H1 (cell line): ENCODE measurements at regions not wholly inside any gene's neighbourhood (a gene's known extent, or its start where the extent isn't known, plus 50 kb on each side); places are given as distances from the start of the nearest gene placed in this dataset.
"Not testable (repeated sequence)": the region's sequence is repeated elsewhere in the genome, so short reads cannot be mapped to it uniquely, and the experiment has no call there.

Experiments used
- ATF3 ChIP-seq: IDR thresholded peaks from 2 replicates; pipeline ENCODE4 v1.6.1; 2011; ENCODE audit warnings: low read depth, mild to moderate bottlenecking, low read length; ENCODE audit not compliant: insufficient read depth
- CEBPB ChIP-seq: IDR thresholded peaks from 2 replicates; pipeline ENCODE4 v1.6.1; 2012; ENCODE audit warnings: low read depth, low read length
- CTCF ChIP-seq, 3 experiments: IDR thresholded peaks; 1 replicate in 2 of 3; 2 replicates in 1 of 3; pipeline versions ENCODE4 v1.5.1 to v1.6.1; 2011; ENCODE audit warnings: low read length in 3 of 3, mild to moderate bottlenecking in 3 of 3, inconsistent platforms in 2 of 3, low read depth in 1 of 3, moderate library complexity in 1 of 3; ENCODE audit not compliant: insufficient read depth in 1 of 3; ENCODE audit errors: control extremely low read depth in 1 of 3
- KDM1A ChIP-seq: fragments of 200-600, 300-600 bp; sonication (generic); IDR thresholded peaks from 2 replicates; pipeline ENCODE4 v1.7.1; 2016; ENCODE audit warnings: mild to moderate bottlenecking, low read length, borderline replicate concordance
- MAFK ChIP-seq: IDR thresholded peaks from 2 replicates; pipeline ENCODE4 v1.6.1; 2012; ENCODE audit warnings: low read depth, mild to moderate bottlenecking, improper control_type of control experiment, low read length
- NRF1 ChIP-seq: IDR thresholded peaks from 2 replicates; pipeline ENCODE4 v1.6.1; 2011; ENCODE audit warnings: mild to moderate bottlenecking, low read depth, low read length, improper control_type of control experiment
- POLR2A ChIP-seq, 2 experiments: IDR thresholded peaks; 1 replicate in 1 of 2; 2 replicates in 1 of 2; pipeline ENCODE4 v1.6.1; 2011; ENCODE audit warnings: low read depth in 2 of 2, low read length in 2 of 2, mild to moderate bottlenecking in 2 of 2; ENCODE audit errors: control extremely low read depth in 1 of 2
- POLR2AphosphoS5 ChIP-seq: IDR thresholded peaks from 2 replicates; pipeline ENCODE4 v1.6.1; 2011; ENCODE audit warnings: low read depth, low read length
- RFX5 ChIP-seq: IDR thresholded peaks from 2 replicates; pipeline ENCODE4 v1.6.1; 2011; ENCODE audit warnings: low read depth, low read length, improper control_type of control experiment, borderline replicate concordance
- SUZ12 ChIP-seq: fragments of 200-600 bp; sonication (generic); IDR thresholded peaks from 2 replicates; pipeline ENCODE4 v1.6.1; 2012; ENCODE audit warnings: mild to moderate bottlenecking, inconsistent platforms, low read length, moderate library complexity, mixed read lengths

GRCh38 chr9:108031221-108031620 lies 541.7 kb upstream of the KLF4 start:
- TF ChIP-seq CEBPB; ATF3; CTCF (IDR thresholded peaks at IDR 0.05; ENCODE audit: control extremely low read depth in 1 of 3, insufficient read depth in 1 of 3, low read depth in 1 of 3, low read length in 3 of 3); POLR2A (IDR thresholded peaks at IDR 0.05; ENCODE audit: control extremely low read depth in 1 of 2, low read depth in 2 of 2, low read length in 2 of 2); RFX5; POLR2AphosphoS5; MAFK; NRF1; SUZ12; KDM1A: not testable (repeated sequence)
